RWPE1 (cell line): ENCODE measurements at regions not wholly inside any gene's neighbourhood (a gene's known extent, or its start where the extent isn't known, plus 50 kb on each side); places are given as distances from the start of the nearest gene placed in this dataset.

Experiments used
- CTCF ChIA-PET: fragments of 350-600 bp; sonication (Branson Sonifier 250); formaldehyde crosslinking; extraction: SDS; loops from one replicate; lab custom pipeline; 2021; lab: Yijun Ruan, JAX
- POLR2A ChIA-PET: fragments of 400-600 bp; formaldehyde crosslinking; extraction: SDS; loops from one replicate; lab custom pipeline; 2020; ENCODE audit warnings: antibody characterized with exemption; ENCODE audit not compliant: low non-redundant PET; lab: Yijun Ruan, JAX
- DNase-seq: peaks from one replicate; pipeline ENCODE4 v3.0.0; 2012; ENCODE audit warnings: low spot score
- H3K27ac ChIP-seq: fragments of 450-650 bp; 2 replicates; pipeline ENCODE4 v1.5.1; 2017
- CTCF ChIP-seq: fragments of 450-650 bp; conservative IDR thresholded peaks from 2 replicates; pipeline ENCODE4 v1.5.1; 2017; ENCODE audit warnings: low read depth, mild to moderate bottlenecking

- CTCF ChIA-PET = no interaction called here
- POLR2A ChIA-PET = no interaction called here
- TF ChIP-seq CTCF = no peak
- no peak overlapping the region for H3K27ac ChIP-seq
- DNase-seq = no peak
Measured at GRCh38 chr18:5052491-5052890, 144.6 kb downstream of the AKAIN1 start.

- H3K27ac ChIP-seq = no peak overlapping the region
- TF ChIP-seq CTCF = no peak
- no peak for DNase-seq
- CTCF ChIA-PET = no interaction called here
- POLR2A ChIA-PET = no interaction called here
Measured at GRCh38 chr18:5051207-5051606, 145.8 kb downstream of the AKAIN1 start.

- H3K27ac ChIP-seq = no peak overlapping the region
- TF ChIP-seq CTCF = no peak
- CTCF ChIA-PET = no interaction called here
- POLR2A ChIA-PET = no interaction called here
- DNase-seq = no peak
Measured at GRCh38 chr18:5049124-5049523, 147.9 kb downstream of the AKAIN1 start.

- H3K27ac ChIP-seq = no peak overlapping the region
- DNase-seq = no peak
- ChIA-PET CTCF (no interaction called here), POLR2A (no interaction called here)
- TF ChIP-seq CTCF = no peak
Measured at GRCh38 chr18:5040476-5040875, 156.6 kb downstream of the AKAIN1 start.

GRCh38 chr18:5036523-5036922 lies 160.5 kb downstream of the AKAIN1 start:
- CTCF ChIA-PET = no interaction called here

GRCh38 chr18:5031216-5031615 lies 165.8 kb downstream of the AKAIN1 start:
- CTCF ChIA-PET = interaction anchor here (0.6 kb wide), 1 partner anchor 15 kb away, joined by 3 read pairs; no protein-coding TSS in a partner anchor

More at GRCh38 chr18:5036523-5036922, 160.5 kb downstream of the AKAIN1 start:
- H3K27ac ChIP-seq = no peak overlapping the region
- TF ChIP-seq CTCF = no peak
- POLR2A ChIA-PET = no interaction called here
- DNase-seq = no peak

More at GRCh38 chr18:5031216-5031615, 165.8 kb downstream of the AKAIN1 start:
- no peak for TF ChIP-seq CTCF
- H3K27ac ChIP-seq = no peak overlapping the region
- DNase-seq = no peak
- POLR2A ChIA-PET = no interaction called here
